Tibial nerve (tissue), 4 donors: ENCODE measurements at regions not wholly inside any gene's neighbourhood (a gene's known extent, or its start where the extent isn't known, plus 50 kb on each side); places are given as distances from the start of the nearest gene placed in this dataset.

ENCODE experiments used
- DNase-seq, 2 donors: peaks; one replicate each; pipeline ENCODE4 v3.0.0-alpha.2; 2019; ENCODE audit warnings: low spot score in 2 of 2
- H3K27ac ChIP-seq, 4 donors: fragments of 200-600 bp; sonication (generic) in 3 of 4; one replicate each; pipeline ENCODE4 v1.5.1; 2017 to 2019; ENCODE audit warnings: mild to moderate bottlenecking in 1 of 4
- H3K27me3 ChIP-seq, 2 donors: fragments of 200-600 bp; sonication (generic) in 1 of 2; one replicate each; pipeline versions ENCODE4 v1.5.1 to v1.6.0; 2017 to 2019
- H3K36me3 ChIP-seq, 3 donors: fragments of 200-600 bp; sonication (generic); one replicate each; pipeline ENCODE4 v1.5.1; 2018 to 2019
- H3K4me1 ChIP-seq, 4 donors: fragments of 200-600 bp; sonication (generic) in 3 of 4; one replicate each; pipeline ENCODE4 v1.5.1; 2017 to 2019
- H3K4me3 ChIP-seq, 4 donors: fragments of 200-600 bp; sonication (generic) in 3 of 4; one replicate each; pipeline ENCODE4 v1.5.1; 2017 to 2019; ENCODE audit warnings: mild to moderate bottlenecking in 1 of 4, moderate library complexity in 1 of 4
- H3K9me3 ChIP-seq, 4 donors: fragments of 200-600 bp; sonication (generic) in 3 of 4; one replicate each; pipeline ENCODE4 v1.5.1; 2017 to 2019
- EP300 ChIP-seq, 2 donors: sonication (generic); formaldehyde crosslinking; IDR thresholded peaks; one replicate each; pipeline ENCODE4 v1.6.1; 2017; ENCODE audit warnings: antibody characterized with exemption in 2 of 2, mild to moderate bottlenecking in 1 of 2
- POLR2A ChIP-seq, 2 donors: fragments of 450-650 bp; IDR thresholded peaks; one replicate each; pipeline ENCODE4 v1.6.1; 2017; ENCODE audit warnings: antibody characterized with exemption in 2 of 2, mild to moderate bottlenecking in 2 of 2, moderate library complexity in 2 of 2
- WGBS, 2 donors: methylation state at CpG; one replicate each; pipeline ENCODE4 v1.1.5; 2018; 5-methylcytosine and 5-hydroxymethylcytosine counted together
- TF ChIP-seq, protein P1 (sequence below), 5 experiments: fragments of 200-600 bp in 3 of 5; fragments of 450-650 bp in 2 of 5; sonication (generic) in 3 of 5; IDR thresholded peaks; one replicate each; pipeline ENCODE4 v1.5.1; 2016 to 2019; ENCODE audit warnings: antibody characterized with exemption in 5 of 5, mild to moderate bottlenecking in 3 of 5, moderate library complexity in 2 of 5

DNA sequence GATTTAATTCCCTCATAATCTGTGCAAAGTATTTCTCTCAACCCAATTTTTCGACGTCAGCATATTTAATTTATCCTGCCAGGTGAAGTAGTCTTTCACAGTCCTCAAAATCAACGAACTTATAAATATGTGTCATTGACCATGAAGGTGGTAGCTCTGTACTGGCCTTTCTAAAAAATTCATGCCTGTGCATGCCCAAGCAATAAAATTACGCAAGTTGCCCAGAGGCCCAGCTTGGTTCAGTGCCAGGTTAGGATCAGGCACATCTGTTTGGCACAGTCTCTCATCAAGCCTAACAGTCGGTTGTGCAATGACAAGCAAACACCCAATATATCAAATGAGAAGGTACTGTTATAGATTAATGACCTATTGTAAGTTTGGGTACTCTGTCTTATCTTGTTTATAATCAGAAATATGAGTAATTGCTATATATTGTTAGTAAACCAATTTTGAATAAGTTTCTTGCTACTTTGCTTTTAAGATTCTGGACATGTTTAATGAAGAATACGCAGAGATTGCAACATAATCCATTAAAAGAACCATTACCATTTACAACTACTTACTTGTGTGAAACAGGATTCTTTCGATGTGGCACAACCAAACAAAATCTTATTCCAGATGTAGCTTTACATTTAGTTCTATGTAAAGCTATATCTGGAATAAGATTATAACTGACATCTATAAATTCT, 159.0 kb upstream of the IL12A start:
- 66 to 78% methylated on average over 7 of the region's 7 CpGs for WGBS, 2 donors
- peak in 1 of 2 donors; percentile 17 for DNase-seq
- no peak overlapping the region for H3K4me3 ChIP-seq
- H3K4me1 ChIP-seq: peaks cover 0 to 9% (median 0%) of the 10 kb centered on the region in 4 donors
- H3K36me3 ChIP-seq: no peaks in the 10 kb centered on the region
- H3K27ac ChIP-seq: no peak overlapping the region
- H3K9me3 ChIP-seq: no peaks in the 10 kb centered on the region
- no peak for TF ChIP-seq EP300 (IDR thresholded peaks at IDR 0.05)
- TF ChIP-seq, protein P1, sequence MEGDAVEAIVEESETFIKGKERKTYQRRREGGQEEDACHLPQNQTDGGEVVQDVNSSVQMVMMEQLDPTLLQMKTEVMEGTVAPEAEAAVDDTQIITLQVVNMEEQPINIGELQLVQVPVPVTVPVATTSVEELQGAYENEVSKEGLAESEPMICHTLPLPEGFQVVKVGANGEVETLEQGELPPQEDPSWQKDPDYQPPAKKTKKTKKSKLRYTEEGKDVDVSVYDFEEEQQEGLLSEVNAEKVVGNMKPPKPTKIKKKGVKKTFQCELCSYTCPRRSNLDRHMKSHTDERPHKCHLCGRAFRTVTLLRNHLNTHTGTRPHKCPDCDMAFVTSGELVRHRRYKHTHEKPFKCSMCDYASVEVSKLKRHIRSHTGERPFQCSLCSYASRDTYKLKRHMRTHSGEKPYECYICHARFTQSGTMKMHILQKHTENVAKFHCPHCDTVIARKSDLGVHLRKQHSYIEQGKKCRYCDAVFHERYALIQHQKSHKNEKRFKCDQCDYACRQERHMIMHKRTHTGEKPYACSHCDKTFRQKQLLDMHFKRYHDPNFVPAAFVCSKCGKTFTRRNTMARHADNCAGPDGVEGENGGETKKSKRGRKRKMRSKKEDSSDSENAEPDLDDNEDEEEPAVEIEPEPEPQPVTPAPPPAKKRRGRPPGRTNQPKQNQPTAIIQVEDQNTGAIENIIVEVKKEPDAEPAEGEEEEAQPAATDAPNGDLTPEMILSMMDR (IDR thresholded peaks at IDR 0.05): no peak
- TF ChIP-seq POLR2A (IDR thresholded peaks at IDR 0.05): no peak
- no peaks in the 10 kb centered on the region for H3K27me3 ChIP-seq

DNA sequence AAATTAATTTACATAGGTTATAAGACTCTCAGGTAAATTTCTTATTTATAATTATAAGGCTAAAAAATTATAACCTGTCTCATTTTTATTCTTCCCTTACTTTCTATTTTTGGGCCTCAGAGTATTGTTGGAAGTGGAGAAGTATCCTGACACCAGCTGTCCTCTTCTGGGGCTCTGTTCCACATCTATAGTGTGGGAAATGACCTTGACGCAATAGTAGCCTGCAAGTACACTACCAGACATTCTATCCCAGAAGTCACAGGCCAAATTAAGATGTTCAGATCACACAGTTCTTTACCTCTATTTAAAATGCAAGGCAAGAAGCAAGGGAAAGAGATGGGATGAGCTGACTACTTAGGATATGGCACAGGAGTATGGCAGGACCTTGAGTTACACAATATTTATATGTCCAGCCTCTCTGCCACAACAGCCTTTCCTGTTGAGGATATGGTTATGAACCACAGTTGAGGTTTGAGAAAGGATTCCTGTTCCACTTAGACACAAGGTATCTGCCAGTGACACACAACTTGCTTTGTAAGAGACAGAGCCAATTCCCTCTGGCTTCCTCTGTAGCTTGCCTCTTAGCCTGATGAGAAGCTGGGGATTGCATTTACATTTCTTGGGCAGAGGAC, 158.0 kb upstream of the IL12A start:
- Histone ChIP-seq H3K4me1 (peaks cover 0 to 9% (median 0%) of the 10 kb centered on the region in 4 donors), H3K4me3 (no peak overlapping the region), H3K9me3 (no peaks in the 10 kb centered on the region), H3K36me3 (no peaks in the 10 kb centered on the region), H3K27me3 (no peaks in the 10 kb centered on the region), H3K27ac (no peak overlapping the region)
- DNase-seq: no peak
- TF ChIP-seq, protein P1 (IDR thresholded peaks at IDR 0.05): no peak
- TF ChIP-seq POLR2A (IDR thresholded peaks at IDR 0.05): no peak
- no peak for TF ChIP-seq EP300 (IDR thresholded peaks at IDR 0.05)
- WGBS, 2 donors: 90 to 92% methylated on average over 1 of the region's 1 CpG

DNA sequence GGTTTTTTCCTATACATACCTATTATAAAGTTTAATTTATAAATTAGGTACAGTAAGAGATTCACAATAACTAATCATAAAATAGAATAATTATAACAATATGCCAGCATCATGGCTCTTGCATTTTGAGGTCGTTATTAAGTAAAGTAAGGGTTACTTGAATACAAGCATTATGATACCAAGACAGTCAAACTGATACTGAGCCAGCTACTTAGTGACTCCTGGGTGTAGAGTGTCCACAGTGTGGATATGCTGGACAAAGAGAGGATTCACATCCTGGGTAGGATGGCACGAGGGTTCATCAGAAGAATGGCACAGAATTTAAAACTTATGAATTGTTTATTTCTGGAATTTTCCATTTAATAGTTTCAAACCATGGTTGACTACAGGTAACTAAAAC, 157.2 kb upstream of the IL12A start:
- no peaks in the 10 kb centered on the region for H3K36me3 ChIP-seq
- no peak for TF ChIP-seq EP300 (IDR thresholded peaks at IDR 0.05)
- TF ChIP-seq POLR2A (IDR thresholded peaks at IDR 0.05): no peak
- TF ChIP-seq, protein P1 (IDR thresholded peaks at IDR 0.05): no peak
- H3K27me3 ChIP-seq: no peaks in the 10 kb centered on the region
- 76 to 79% methylated on average over 2 of the region's 2 CpGs for WGBS, 2 donors
- H3K9me3 ChIP-seq: no peaks in the 10 kb centered on the region
- no peak overlapping the region for H3K4me3 ChIP-seq
- peaks cover 0 to 15% (median 1%) of the 10 kb centered on the region in 4 donors for H3K4me1 ChIP-seq
- DNase-seq: no peak
- no peak overlapping the region for H3K27ac ChIP-seq

DNA sequence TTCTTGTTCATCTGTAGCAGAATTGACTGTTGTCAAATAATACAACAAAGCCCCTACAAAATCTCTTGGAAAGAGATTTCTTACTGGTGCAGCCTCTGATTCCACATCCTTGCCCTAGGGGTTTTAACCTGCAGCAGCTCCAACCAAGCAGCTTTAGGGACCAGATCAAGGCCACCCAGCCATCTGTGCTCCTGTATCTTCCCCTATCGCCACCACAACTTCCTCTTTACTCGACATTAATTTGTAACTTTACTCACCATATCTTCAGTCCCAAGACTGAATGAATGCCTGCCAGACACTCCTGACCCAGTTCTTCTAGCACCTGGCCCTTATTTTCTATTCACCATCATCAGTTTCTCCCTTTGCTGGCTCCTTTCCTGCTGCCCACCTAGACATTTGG, 156.6 kb upstream of the IL12A start:
- Histone ChIP-seq H3K9me3 (no peaks in the 10 kb centered on the region), H3K27ac (no peak overlapping the region), H3K4me1 (peaks cover 0 to 19% (median 2%) of the 10 kb centered on the region in 4 donors), H3K27me3 (no peaks in the 10 kb centered on the region), H3K36me3 (no peaks in the 10 kb centered on the region), H3K4me3 (no peak overlapping the region)
- WGBS, 2 donors: 83 to 84% methylated on average over 2 of the region's 2 CpGs
- TF ChIP-seq POLR2A (IDR thresholded peaks at IDR 0.05) (no peak), EP300 (IDR thresholded peaks at IDR 0.05) (no peak)
- TF ChIP-seq, protein P1 (IDR thresholded peaks at IDR 0.05): no peak
- DNase-seq: no peak

DNA sequence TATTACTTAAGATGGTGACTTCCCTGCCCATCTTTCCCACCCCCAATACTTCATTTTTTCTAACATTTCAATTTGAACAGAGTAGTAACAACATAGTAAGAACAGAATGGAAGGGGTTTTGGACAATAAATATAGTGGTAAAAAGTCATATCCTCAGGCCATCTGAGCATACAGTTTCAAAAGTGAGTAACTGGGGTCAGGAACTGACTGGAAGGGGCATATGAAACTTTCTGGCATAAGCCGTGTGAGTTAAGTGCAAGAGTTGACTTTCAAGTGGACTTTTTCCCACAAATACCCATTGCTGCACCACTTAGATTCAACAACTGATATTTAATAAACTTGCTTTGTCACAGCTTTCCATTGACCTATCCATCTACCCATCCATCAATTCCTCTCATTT, 153.5 kb upstream of the IL12A start:
- Histone ChIP-seq H3K27ac (no peak overlapping the region), H3K27me3 (no peaks in the 10 kb centered on the region), H3K4me3 (no peak overlapping the region), H3K36me3 (no peaks in the 10 kb centered on the region), H3K9me3 (no peaks in the 10 kb centered on the region), H3K4me1 (peaks cover 0 to 27% (median 6%) of the 10 kb centered on the region in 4 donors)
- TF ChIP-seq EP300 (IDR thresholded peaks at IDR 0.05): no peak
- TF ChIP-seq, protein P1 (IDR thresholded peaks at IDR 0.05): no peak
- TF ChIP-seq POLR2A (IDR thresholded peaks at IDR 0.05): no peak
- WGBS, 2 donors: 88 to 96% methylated on average over 1 of the region's 1 CpG
- no peak for DNase-seq
